ENCODE measurements at regions not wholly inside any gene's neighbourhood (a gene's known extent, or its start where the extent isn't known, plus 50 kb on each side); places are given as distances from the start of the nearest gene placed in this dataset.

- TF ChIP-seq CTCF (IDR thresholded peaks at IDR 0.05 in 8 of 11, conservative IDR thresholded peaks at IDR 0.05 in 3 of 11) (no peak), POLR2A (IDR thresholded peaks at IDR 0.05) (no peak)
Measured at GRCh38 chr13:55090612-55091011, 2050.1 kb upstream of the PRR20A start.

All from spleen (tissue), 7 donors.